ENCODE measurements at regions not wholly inside any gene's neighbourhood (a gene's known extent, or its start where the extent isn't known, plus 50 kb on each side); places are given as distances from the start of the nearest gene placed in this dataset.

GRCh38 chr2:3009005-3009404 is 368.6 kb downstream of the EIPR1 start:
- no peak for TF ChIP-seq CTCF (IDR thresholded peaks at IDR 0.05)
- no peak for TF ChIP-seq POLR2A (IDR thresholded peaks at IDR 0.05)
